NB4 (cell line): ENCODE measurements at regions not wholly inside any gene's neighbourhood (a gene's known extent, or its start where the extent isn't known, plus 50 kb on each side); places are given as distances from the start of the nearest gene placed in this dataset.
"Not testable (repeated sequence)": the region's sequence is repeated elsewhere in the genome, so short reads cannot be mapped to it uniquely, and the experiment has no call there.

Experiments
- DNase-seq: peaks from one replicate; pipeline ENCODE4 v3.0.0; 2010; ENCODE audit warnings: low read depth
- H3K4me3 ChIP-seq: one replicate; pipeline ENCODE4 v1.5.1; 2011; ENCODE audit warnings: mild to moderate bottlenecking, low read depth, low read length, moderate library complexity
- CTCF ChIP-seq: IDR thresholded peaks from one replicate; pipeline ENCODE4 v1.5.1; 2012; ENCODE audit warnings: low read depth, low read length
- MAX ChIP-seq: IDR thresholded peaks from 2 replicates; pipeline ENCODE4 v1.6.1; 2011; ENCODE audit warnings: low read depth, low read length
- MYC ChIP-seq: IDR thresholded peaks from 2 replicates; pipeline ENCODE4 v1.6.1; 2011; ENCODE audit warnings: low read depth, low read length
- POLR2A ChIP-seq: IDR thresholded peaks from 2 replicates; pipeline ENCODE4 v1.6.1; 2011; ENCODE audit warnings: mild to moderate bottlenecking; ENCODE audit not compliant: insufficient read length; ENCODE audit errors: extremely low read depth

- no peak overlapping the region for H3K4me3 ChIP-seq
Observed at GRCh38 chr1:148362626-148363438, 120.3 kb downstream of the PPIAL4G start.

GRCh38 chr1:148362216-148362611 lies 120.9 kb downstream of the PPIAL4G start:
- no peak for DNase-seq
- TF ChIP-seq MAX, result no peak
- no peak for TF ChIP-seq MYC
- TF ChIP-seq POLR2A, result no peak
- no peak for TF ChIP-seq CTCF
- H3K4me3 ChIP-seq, result no peak overlapping the region

More at GRCh38 chr1:148362626-148363438, 120.3 kb downstream of the PPIAL4G start:
- no peak for DNase-seq
- no peak for TF ChIP-seq MAX
- no peak for TF ChIP-seq CTCF
- no peak for TF ChIP-seq POLR2A
- no peak for TF ChIP-seq MYC

- H3K4me3 ChIP-seq, DNase-seq: not testable (repeated sequence)
Observed at GRCh38 chr1:148361427-148362215, 121.5 kb downstream of the PPIAL4G start.

- DNase-seq, result no peak
- no peak overlapping the region for H3K4me3 ChIP-seq
- TF ChIP-seq MYC (no peak), MAX (no peak), POLR2A (no peak), CTCF (no peak)
Observed at GRCh38 chr1:148357037-148357436, 126.1 kb downstream of the PPIAL4G start.

DNA sequence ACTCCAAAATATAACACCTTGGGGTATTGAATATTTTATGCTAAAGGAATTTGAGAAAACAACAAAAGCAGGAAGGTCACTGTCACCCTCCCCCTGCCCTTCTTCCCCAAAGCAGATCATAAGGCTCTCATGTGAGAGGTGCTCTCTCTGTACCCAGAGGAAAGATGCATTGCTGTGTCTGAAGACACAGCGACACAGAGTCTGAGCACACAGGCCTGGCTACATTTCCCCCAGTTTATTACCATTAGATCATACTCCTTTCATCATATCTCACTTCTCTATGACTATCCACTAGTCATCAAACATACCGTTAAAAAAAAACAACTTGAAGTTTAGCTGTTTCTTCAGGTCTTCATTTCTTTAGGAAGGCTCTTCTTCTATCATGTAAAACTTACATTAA lies 127.1 kb downstream of the PPIAL4G start:
- no peak overlapping the region for H3K4me3 ChIP-seq
- DNase-seq, result no peak
- TF ChIP-seq MAX (no peak), CTCF (no peak), POLR2A (no peak)

- no peak for TF ChIP-seq POLR2A
- no peak for TF ChIP-seq CTCF
- TF ChIP-seq MAX, result no peak
- no peak for TF ChIP-seq MYC
- no peak overlapping the region for H3K4me3 ChIP-seq
Observed at GRCh38 chr1:148354913-148355308, 128.2 kb downstream of the PPIAL4G start.

More at GRCh38 chr1:148354913-148355308, 128.2 kb downstream of the PPIAL4G start:
- no peak for DNase-seq
